ENCODE measurements at regions not wholly inside any gene's neighbourhood (a gene's known extent, or its start where the extent isn't known, plus 50 kb on each side); places are given as distances from the start of the nearest gene placed in this dataset.

DNA sequence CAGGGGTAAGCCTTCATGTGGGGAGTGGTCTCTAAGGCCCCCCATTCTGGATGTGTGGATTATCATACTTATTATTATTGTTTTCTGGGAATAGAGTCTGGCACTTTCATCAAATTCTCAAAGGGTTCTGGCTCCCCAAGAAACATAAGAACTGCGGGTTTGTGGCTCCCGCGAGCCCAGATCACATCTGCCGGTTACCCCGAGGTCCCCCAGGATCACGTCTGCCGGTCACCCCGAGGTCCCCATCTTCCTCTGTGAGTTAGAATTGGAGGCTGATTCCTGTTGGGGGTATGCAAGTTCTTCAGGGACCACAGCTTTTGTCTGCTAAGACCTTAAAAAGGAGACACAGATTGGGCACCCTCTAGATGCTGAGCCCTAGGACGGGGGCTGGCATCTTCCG, 116.7 kb upstream of the FRMD1 start:
- no peaks in the 10 kb centered on the region for H3K4me1 ChIP-seq (ENCODE audit: control insufficient read depth in 1 of 2, insufficient read depth in 2 of 2, low read length in 2 of 2)
- intact Hi-C loops (cut with micrococcal nuclease) = no loop called here
- CTCF ChIA-PET = no interaction called here

DNA sequence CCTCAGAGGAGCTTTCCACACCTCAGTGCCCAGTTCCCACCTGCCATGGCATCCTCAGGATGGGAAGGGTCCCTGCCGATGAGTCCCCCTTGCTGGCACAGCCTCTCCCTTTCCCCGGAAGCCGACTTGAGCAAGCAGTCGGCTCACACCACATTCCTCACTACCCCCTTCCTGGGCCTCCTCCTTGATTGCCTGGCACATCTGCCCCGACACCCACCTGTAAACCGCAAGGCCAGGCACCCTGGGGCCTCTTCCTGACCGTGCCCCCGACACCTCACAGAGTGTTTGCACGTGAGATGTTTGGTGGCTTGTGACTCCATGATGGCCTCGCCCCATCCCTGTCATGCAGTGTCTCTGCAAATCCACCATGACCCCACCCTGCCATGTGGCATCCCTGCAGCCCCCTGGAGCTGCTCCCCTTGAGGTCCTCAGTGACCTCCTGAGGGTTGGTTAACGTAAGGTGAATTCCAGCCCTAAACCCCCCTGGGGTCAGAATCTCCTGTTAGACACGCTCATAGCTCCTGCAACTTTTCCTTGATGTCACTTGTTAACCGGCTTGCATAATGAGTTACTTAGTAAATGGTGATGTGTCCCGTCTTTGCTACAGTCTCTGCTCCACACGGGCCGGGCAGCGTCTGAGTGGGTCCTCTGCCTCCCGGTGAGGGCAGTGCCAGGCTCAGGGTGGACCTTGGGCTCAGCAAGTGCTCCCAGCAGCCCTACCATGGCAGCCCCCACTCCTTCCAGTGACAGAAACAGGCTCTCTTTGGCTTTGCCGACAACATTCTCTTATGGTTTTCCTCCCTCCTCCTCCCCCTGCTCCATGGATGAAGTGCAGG, 115.9 kb upstream of the FRMD1 start:
- no peaks in the 10 kb centered on the region for H4K20me1 ChIP-seq (ENCODE audit: insufficient read depth)

More for the DNA sequence above, 116.7 kb upstream of the FRMD1 start:
- H3K79me2 ChIP-seq (ENCODE audit: insufficient read depth, low read length) = no peaks in the 10 kb centered on the region
- H3K4me2 ChIP-seq (ENCODE audit: low read length) = no peak overlapping the region
- TF ChIP-seq ZNF274 (IDR thresholded peaks at IDR 0.05; ENCODE audit: low read depth, low read length) (no peak), FOSL1 (IDR thresholded peaks at IDR 0.05; ENCODE audit: low read depth) (no peak), RAD21 (IDR thresholded peaks at IDR 0.05; ENCODE audit: low read depth) (no peak), SIN3A (IDR thresholded peaks at IDR 0.05; ENCODE audit: low read depth) (no peak)
- TF ChIP-seq, protein P1, sequence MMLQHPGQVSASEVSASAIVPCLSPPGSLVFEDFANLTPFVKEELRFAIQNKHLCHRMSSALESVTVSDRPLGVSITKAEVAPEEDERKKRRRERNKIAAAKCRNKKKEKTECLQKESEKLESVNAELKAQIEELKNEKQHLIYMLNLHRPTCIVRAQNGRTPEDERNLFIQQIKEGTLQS (IDR thresholded peaks at IDR 0.05) = no peak
- TF ChIP-seq, protein P2, sequence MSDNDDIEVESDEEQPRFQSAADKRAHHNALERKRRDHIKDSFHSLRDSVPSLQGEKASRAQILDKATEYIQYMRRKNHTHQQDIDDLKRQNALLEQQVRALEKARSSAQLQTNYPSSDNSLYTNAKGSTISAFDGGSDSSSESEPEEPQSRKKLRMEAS (IDR thresholded peaks at IDR 0.05) = no peak
- H3K27ac ChIP-seq (ENCODE audit: low read depth, low read length) = no peak overlapping the region
- no TSS peak for BruUV-seq (replicated peaks)
- no peaks in the 10 kb centered on the region for H3K9me2 ChIP-seq (ENCODE audit: insufficient read depth)
- POLR2A ChIA-PET = no interaction called here
- no peaks in the 10 kb centered on the region for H3K9me3 ChIP-seq (ENCODE audit: control insufficient read depth in 1 of 2, insufficient read depth in 1 of 2, low read depth in 1 of 2, low read length in 2 of 2)
- H4K20me1 ChIP-seq (ENCODE audit: insufficient read depth) = no peaks in the 10 kb centered on the region
- H3K9ac ChIP-seq (ENCODE audit: low read length) = no peak overlapping the region
- RAD21 ChIA-PET (ENCODE audit: low non-redundant PET in 1 of 2, low total read pairs in 2 of 2, uncharacterized antibody in 2 of 2, unreplicated experiment in 2 of 2) = no interaction called here
- DNase-seq (ENCODE audit: low read depth, low spot score) = no peak
- H2AFZ ChIP-seq (ENCODE audit: low read depth, low read length, poor library complexity, severe bottlenecking) = no peak overlapping the region
- no peak for ATAC-seq
- H3K27me3 ChIP-seq (ENCODE audit: insufficient read depth, low read length) = peaks cover 21% of the 10 kb centered on the region; the same call in 1 of the 2 replicates
- no peak overlapping the region for H3K4me3 ChIP-seq (replicated peaks in 1 of 2; ENCODE audit: low read depth in 1 of 2, low read length in 2 of 2)
- H3K36me3 ChIP-seq (ENCODE audit: control insufficient read depth in 1 of 2, insufficient read depth in 2 of 2, low read length in 2 of 2) = no peaks in the 10 kb centered on the region

More for the DNA sequence above, 115.9 kb upstream of the FRMD1 start:
- H3K4me2 ChIP-seq (ENCODE audit: low read length) = no peak overlapping the region
- intact Hi-C loops (cut with micrococcal nuclease) = no loop called here
- peaks cover 21% of the 10 kb centered on the region; the same call in 1 of the 2 replicates for H3K27me3 ChIP-seq (ENCODE audit: insufficient read depth, low read length)
- no peaks in the 10 kb centered on the region for H3K4me1 ChIP-seq (ENCODE audit: control insufficient read depth in 1 of 2, insufficient read depth in 2 of 2, low read length in 2 of 2)
- no peak overlapping the region for H3K27ac ChIP-seq (ENCODE audit: low read depth, low read length)
- ChIA-PET POLR2A (no interaction called here), RAD21 (ENCODE audit: low non-redundant PET in 1 of 2, low total read pairs in 2 of 2, uncharacterized antibody in 2 of 2, unreplicated experiment in 2 of 2) (no interaction called here), CTCF (interaction anchor here (0.7 kb wide), 1 partner anchor 21 kb away, joined by 3 read pairs; no protein-coding TSS in a partner anchor)
- BruUV-seq (replicated peaks) = no TSS peak
- TF ChIP-seq SIN3A (IDR thresholded peaks at IDR 0.05; ENCODE audit: low read depth) (no peak), FOSL1 (IDR thresholded peaks at IDR 0.05; ENCODE audit: low read depth) (no peak), YY1 (IDR thresholded peaks at IDR 0.05; ENCODE audit: extremely low read depth, insufficient replicate concordance, low read depth, low read length) (no peak), RAD21 (IDR thresholded peaks at IDR 0.05; ENCODE audit: low read depth) (no peak), CEBPB (IDR thresholded peaks at IDR 0.05; ENCODE audit: low read depth) (no peak), ELF1 (IDR thresholded peaks at IDR 0.05; ENCODE audit: borderline replicate concordance, low read depth) (no peak), SRF (IDR thresholded peaks at IDR 0.05; ENCODE audit: low read depth) (no peak), EZH2 (IDR thresholded peaks at IDR 0.05) (no peak), TCF7L2 (IDR thresholded peaks at IDR 0.05; ENCODE audit: borderline replicate concordance, extremely low read depth, insufficient read depth, insufficient read length) (no peak)
- TF ChIP-seq, protein P3, sequence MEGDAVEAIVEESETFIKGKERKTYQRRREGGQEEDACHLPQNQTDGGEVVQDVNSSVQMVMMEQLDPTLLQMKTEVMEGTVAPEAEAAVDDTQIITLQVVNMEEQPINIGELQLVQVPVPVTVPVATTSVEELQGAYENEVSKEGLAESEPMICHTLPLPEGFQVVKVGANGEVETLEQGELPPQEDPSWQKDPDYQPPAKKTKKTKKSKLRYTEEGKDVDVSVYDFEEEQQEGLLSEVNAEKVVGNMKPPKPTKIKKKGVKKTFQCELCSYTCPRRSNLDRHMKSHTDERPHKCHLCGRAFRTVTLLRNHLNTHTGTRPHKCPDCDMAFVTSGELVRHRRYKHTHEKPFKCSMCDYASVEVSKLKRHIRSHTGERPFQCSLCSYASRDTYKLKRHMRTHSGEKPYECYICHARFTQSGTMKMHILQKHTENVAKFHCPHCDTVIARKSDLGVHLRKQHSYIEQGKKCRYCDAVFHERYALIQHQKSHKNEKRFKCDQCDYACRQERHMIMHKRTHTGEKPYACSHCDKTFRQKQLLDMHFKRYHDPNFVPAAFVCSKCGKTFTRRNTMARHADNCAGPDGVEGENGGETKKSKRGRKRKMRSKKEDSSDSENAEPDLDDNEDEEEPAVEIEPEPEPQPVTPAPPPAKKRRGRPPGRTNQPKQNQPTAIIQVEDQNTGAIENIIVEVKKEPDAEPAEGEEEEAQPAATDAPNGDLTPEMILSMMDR (IDR thresholded peaks at IDR 0.05 in 2 of 3, conservative IDR thresholded peaks at IDR 0.05 in 1 of 3; ENCODE audit: borderline replicate concordance in 1 of 3, insufficient read depth in 1 of 3, low read depth in 2 of 3, low read length in 2 of 3) = no peak
- TF ChIP-seq, protein P4, sequence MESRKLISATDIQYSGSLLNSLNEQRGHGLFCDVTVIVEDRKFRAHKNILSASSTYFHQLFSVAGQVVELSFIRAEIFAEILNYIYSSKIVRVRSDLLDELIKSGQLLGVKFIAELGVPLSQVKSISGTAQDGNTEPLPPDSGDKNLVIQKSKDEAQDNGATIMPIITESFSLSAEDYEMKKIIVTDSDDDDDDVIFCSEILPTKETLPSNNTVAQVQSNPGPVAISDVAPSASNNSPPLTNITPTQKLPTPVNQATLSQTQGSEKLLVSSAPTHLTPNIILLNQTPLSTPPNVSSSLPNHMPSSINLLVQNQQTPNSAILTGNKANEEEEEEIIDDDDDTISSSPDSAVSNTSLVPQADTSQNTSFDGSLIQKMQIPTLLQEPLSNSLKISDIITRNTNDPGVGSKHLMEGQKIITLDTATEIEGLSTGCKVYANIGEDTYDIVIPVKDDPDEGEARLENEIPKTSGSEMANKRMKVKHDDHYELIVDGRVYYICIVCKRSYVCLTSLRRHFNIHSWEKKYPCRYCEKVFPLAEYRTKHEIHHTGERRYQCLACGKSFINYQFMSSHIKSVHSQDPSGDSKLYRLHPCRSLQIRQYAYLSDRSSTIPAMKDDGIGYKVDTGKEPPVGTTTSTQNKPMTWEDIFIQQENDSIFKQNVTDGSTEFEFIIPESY (IDR thresholded peaks at IDR 0.05; ENCODE audit: extremely low read depth, insufficient replicate concordance, low read length) = no peak
- H3K79me2 ChIP-seq (ENCODE audit: insufficient read depth, low read length) = no peaks in the 10 kb centered on the region
- no peak overlapping the region for H2AFZ ChIP-seq (ENCODE audit: low read depth, low read length, poor library complexity, severe bottlenecking)
- H3K4me3 ChIP-seq (replicated peaks in 1 of 2; ENCODE audit: low read depth in 1 of 2, low read length in 2 of 2) = no peak overlapping the region
- H3K9ac ChIP-seq (ENCODE audit: low read length) = no peak overlapping the region
- no peaks in the 10 kb centered on the region for H3K9me3 ChIP-seq (ENCODE audit: control insufficient read depth in 1 of 2, insufficient read depth in 1 of 2, low read depth in 1 of 2, low read length in 2 of 2)
- ATAC-seq = no peak
- DNase-seq (ENCODE audit: low read depth, low spot score) = no peak
- no peaks in the 10 kb centered on the region for H3K36me3 ChIP-seq (ENCODE audit: control insufficient read depth in 1 of 2, insufficient read depth in 2 of 2, low read length in 2 of 2)
- H3K9me2 ChIP-seq (ENCODE audit: insufficient read depth) = no peaks in the 10 kb centered on the region
